ENCODE measurements at regions not wholly inside any gene's neighbourhood (a gene's known extent, or its start where the extent isn't known, plus 50 kb on each side); places are given as distances from the start of the nearest gene placed in this dataset.

DNA sequence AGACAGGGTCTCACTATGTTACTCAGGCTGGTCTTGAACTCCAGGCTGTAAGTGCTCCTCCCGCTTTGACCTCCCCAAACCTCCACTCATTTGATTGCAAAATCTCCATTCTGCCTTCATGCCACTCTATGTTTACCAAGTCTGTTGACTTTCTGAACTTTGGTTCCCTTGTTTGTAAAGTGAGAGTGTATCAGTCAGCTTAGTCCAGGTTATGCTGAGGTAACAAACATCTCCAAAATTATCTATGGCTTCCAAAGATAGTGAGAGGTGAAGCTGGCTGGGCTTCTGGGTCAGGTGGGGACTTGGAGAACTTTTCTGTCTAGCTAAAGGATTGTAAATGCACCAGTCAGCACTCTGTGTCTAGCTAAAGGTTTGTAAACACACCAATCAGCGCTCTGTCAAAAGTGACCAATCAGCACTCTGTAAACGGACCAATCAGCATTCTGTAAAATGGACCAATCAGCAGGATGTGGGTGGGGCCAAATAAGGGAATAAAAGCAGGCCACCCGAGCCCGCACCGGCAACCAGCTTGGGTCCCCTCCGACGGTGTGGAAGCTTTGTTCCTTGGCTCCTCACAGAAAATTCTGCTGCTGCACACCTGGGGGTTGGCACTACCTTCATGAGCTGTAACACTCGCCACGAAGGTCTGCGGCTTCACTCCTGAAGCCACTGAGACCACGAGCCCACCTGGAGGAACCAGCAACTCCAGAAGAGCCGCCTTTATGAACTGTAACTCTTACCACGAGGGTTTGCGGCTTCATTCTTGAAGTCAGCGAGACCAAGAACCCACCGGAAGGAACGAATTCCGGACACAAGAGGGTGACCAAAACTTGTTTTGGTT is 109.3 kb downstream of the MIAT start:
- H4K20me1 ChIP-seq (ENCODE audit: insufficient read depth, low read length): 0 out of 2 replicates have a peak, but pooled peaks cover 3% of the 10 kb centered on the region
- no peak overlapping the region for H3K27ac ChIP-seq (ENCODE audit: low read length)
- TF ChIP-seq, protein P1, sequence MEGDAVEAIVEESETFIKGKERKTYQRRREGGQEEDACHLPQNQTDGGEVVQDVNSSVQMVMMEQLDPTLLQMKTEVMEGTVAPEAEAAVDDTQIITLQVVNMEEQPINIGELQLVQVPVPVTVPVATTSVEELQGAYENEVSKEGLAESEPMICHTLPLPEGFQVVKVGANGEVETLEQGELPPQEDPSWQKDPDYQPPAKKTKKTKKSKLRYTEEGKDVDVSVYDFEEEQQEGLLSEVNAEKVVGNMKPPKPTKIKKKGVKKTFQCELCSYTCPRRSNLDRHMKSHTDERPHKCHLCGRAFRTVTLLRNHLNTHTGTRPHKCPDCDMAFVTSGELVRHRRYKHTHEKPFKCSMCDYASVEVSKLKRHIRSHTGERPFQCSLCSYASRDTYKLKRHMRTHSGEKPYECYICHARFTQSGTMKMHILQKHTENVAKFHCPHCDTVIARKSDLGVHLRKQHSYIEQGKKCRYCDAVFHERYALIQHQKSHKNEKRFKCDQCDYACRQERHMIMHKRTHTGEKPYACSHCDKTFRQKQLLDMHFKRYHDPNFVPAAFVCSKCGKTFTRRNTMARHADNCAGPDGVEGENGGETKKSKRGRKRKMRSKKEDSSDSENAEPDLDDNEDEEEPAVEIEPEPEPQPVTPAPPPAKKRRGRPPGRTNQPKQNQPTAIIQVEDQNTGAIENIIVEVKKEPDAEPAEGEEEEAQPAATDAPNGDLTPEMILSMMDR (IDR thresholded peaks at IDR 0.05; ENCODE audit: low read depth, low read length): no peak
- no peak for TF ChIP-seq EZH2phosphoT487 (IDR thresholded peaks at IDR 0.05; ENCODE audit: low read depth)
- H3K79me2 ChIP-seq (ENCODE audit: low read length): no peaks in the 10 kb centered on the region
- no peaks in the 10 kb centered on the region for H3K36me3 ChIP-seq (replicated peaks; ENCODE audit: low read depth, low read length)
- H3K4me2 ChIP-seq (ENCODE audit: low read length): no peak overlapping the region
- no peak overlapping the region for H2AFZ ChIP-seq (ENCODE audit: low read depth, low read length)
- H3K9ac ChIP-seq (ENCODE audit: low read length): no peak overlapping the region
- H3K4me3 ChIP-seq (ENCODE audit: low read length): no peak overlapping the region
- no peaks in the 10 kb centered on the region for H3K4me1 ChIP-seq (ENCODE audit: low read length)
- no peaks in the 10 kb centered on the region for H3K9me3 ChIP-seq (ENCODE audit: insufficient read depth, low read length)
- no peaks in the 10 kb centered on the region for H3K27me3 ChIP-seq (ENCODE audit: low read depth, low read length)

DNA sequence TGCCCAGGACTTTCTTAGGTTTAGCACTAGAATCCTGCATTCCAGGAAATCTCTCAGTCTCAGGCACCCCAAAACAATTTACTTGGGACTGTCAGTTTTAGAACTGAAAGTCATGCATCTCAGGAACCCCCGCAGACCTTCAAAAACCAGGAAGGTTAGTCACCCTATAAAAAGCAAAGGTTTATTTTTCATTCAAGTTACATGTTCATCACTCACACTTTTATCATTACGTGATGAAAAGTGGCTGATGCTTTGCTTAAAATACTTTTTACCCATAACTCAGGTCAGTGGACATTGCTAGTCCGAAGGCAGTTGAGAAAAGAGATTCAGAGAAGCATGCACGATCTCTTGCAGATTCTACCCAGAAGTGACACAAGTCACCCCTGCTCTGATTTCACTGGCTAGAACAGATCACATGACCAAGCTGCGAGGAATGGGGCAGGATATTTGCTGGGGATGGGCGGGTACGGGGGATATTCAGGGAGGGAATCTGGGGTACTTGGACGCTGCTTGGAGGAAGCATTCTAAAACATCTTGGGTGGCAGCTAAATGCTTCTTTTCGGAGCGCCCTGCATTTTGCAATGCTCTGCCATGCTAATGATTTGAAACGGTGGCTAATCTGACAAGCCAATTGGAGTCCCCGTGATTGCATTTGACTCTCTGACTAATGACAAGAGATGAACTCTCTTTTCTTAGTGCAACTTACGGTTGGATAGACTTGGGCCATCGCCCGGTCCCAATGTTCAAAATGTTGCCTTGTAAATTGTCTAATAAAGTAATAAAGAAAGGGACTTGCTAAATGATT is 110.2 kb downstream of the MIAT start:
- no peak overlapping the region for H2AFZ ChIP-seq (ENCODE audit: low read depth, low read length)
- no peak overlapping the region for H3K27ac ChIP-seq (ENCODE audit: low read length)
- H3K36me3 ChIP-seq (replicated peaks; ENCODE audit: low read depth, low read length): no peaks in the 10 kb centered on the region
- no peak overlapping the region for H3K9ac ChIP-seq (ENCODE audit: low read length)
- H4K20me1 ChIP-seq (ENCODE audit: insufficient read depth, low read length): 0 out of 2 replicates have a peak, but pooled peaks cover 3% of the 10 kb centered on the region
- H3K9me3 ChIP-seq (ENCODE audit: insufficient read depth, low read length): no peaks in the 10 kb centered on the region
- no peaks in the 10 kb centered on the region for H3K4me1 ChIP-seq (ENCODE audit: low read length)
- H3K4me2 ChIP-seq (ENCODE audit: low read length): no peak overlapping the region
- no peak overlapping the region for H3K4me3 ChIP-seq (ENCODE audit: low read length)
- no peaks in the 10 kb centered on the region for H3K79me2 ChIP-seq (ENCODE audit: low read length)
- TF ChIP-seq EZH2phosphoT487 (IDR thresholded peaks at IDR 0.05; ENCODE audit: low read depth): no peak
- no peaks in the 10 kb centered on the region for H3K27me3 ChIP-seq (ENCODE audit: low read depth, low read length)

DNA sequence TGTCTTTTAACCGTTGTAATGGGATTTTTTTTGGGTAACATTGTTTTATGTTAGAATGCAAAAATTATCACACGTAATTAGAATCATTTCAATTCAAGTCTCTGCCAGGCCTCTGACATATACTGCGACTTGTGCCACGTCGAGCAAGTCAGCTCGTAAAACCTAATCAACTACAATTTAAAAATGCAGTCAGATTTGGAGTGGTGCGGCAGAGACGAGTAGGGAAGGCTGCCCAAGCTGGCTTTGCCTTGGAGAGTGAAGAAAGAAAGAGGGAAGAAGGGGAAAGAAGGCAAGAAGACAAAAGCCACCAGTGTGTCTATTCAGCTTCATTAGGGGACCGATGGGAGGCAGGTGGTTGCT is 110.7 kb downstream of the MIAT start:
- Histone ChIP-seq H2AFZ (ENCODE audit: low read depth, low read length) (no peak overlapping the region), H4K20me1 (ENCODE audit: insufficient read depth, low read length) (0 out of 2 replicates have a peak, but pooled peaks cover 3% of the 10 kb centered on the region), H3K36me3 (replicated peaks; ENCODE audit: low read depth, low read length) (no peaks in the 10 kb centered on the region), H3K4me1 (ENCODE audit: low read length) (no peaks in the 10 kb centered on the region), H3K27ac (ENCODE audit: low read length) (no peak overlapping the region), H3K27me3 (ENCODE audit: low read depth, low read length) (no peaks in the 10 kb centered on the region), H3K4me2 (ENCODE audit: low read length) (no peak overlapping the region), H3K9ac (ENCODE audit: low read length) (no peak overlapping the region), H3K79me2 (ENCODE audit: low read length) (no peaks in the 10 kb centered on the region), H3K4me3 (ENCODE audit: low read length) (no peak overlapping the region), H3K9me3 (ENCODE audit: insufficient read depth, low read length) (no peaks in the 10 kb centered on the region)
- TF ChIP-seq, protein P1 (IDR thresholded peaks at IDR 0.05; ENCODE audit: low read depth, low read length): no peak
- no peak for TF ChIP-seq EZH2phosphoT487 (IDR thresholded peaks at IDR 0.05; ENCODE audit: low read depth)

DNA sequence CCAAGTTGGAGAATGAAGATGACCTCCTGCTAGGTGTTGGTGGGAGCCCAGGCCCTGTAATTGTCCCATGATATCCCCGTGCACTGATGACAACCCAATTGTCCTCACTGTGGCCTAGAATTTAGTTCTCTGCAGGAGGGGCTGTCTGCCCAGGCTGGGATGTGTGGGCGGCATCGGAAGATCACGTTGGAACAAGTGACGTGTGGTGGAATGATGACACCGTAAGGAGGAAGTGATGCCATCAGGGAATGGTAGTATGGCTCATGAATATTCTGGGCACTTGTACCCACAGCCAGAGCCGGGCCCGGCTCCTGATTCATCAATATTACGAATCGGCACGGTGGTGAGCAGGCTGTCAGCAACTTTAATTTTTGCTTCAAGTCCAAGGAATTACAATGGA is 111.6 kb downstream of the MIAT start:
- H3K36me3 ChIP-seq (replicated peaks; ENCODE audit: low read depth, low read length): no peaks in the 10 kb centered on the region
- TF ChIP-seq, protein P1 (IDR thresholded peaks at IDR 0.05; ENCODE audit: low read depth, low read length): no peak
- TF ChIP-seq EZH2phosphoT487 (IDR thresholded peaks at IDR 0.05; ENCODE audit: low read depth): no peak
- H3K9me3 ChIP-seq (ENCODE audit: insufficient read depth, low read length): no peaks in the 10 kb centered on the region
- H3K4me2 ChIP-seq (ENCODE audit: low read length): no peak overlapping the region
- H2AFZ ChIP-seq (ENCODE audit: low read depth, low read length): no peak overlapping the region
- no peaks in the 10 kb centered on the region for H4K20me1 ChIP-seq (ENCODE audit: insufficient read depth, low read length)
- H3K79me2 ChIP-seq (ENCODE audit: low read length): no peaks in the 10 kb centered on the region
- no peaks in the 10 kb centered on the region for H3K4me1 ChIP-seq (ENCODE audit: low read length)
- H3K4me3 ChIP-seq (ENCODE audit: low read length): no peak overlapping the region
- no peak overlapping the region for H3K27ac ChIP-seq (ENCODE audit: low read length)
- H3K9ac ChIP-seq (ENCODE audit: low read length): no peak overlapping the region
- H3K27me3 ChIP-seq (ENCODE audit: low read depth, low read length): no peaks in the 10 kb centered on the region
